ENCODE measurements at regions not wholly inside any gene's neighbourhood (a gene's known extent, or its start where the extent isn't known, plus 50 kb on each side); places are given as distances from the start of the nearest gene placed in this dataset.
"Not testable (repeated sequence)": the region's sequence is repeated elsewhere in the genome, so short reads cannot be mapped to it uniquely, and the experiment has no call there.

GRCh38 chr6:92243315-92243714, 1176.0 kb downstream of the EPHA7 start:
- H3K27me3 ChIP-seq, result no peaks in the 10 kb centered on the region
- TF ChIP-seq POLR2A (IDR thresholded peaks at IDR 0.05) (no peak), CTCF (IDR thresholded peaks at IDR 0.05) (no peak)
- 65 to 75% methylated on average over 3 of the region's 3 CpGs for WGBS, 2 donors
- DNase-seq, result no peak
- H3K4me3 ChIP-seq (replicated peaks in 1 of 3), result no peak overlapping the region
- no peaks in the 10 kb centered on the region for H3K4me1 ChIP-seq
- no peaks in the 10 kb centered on the region for H3K9me3 ChIP-seq
- intact Hi-C loops (cut with DNase I), result no loop called here
- H3K36me3 ChIP-seq, result no peaks in the 10 kb centered on the region
- no peak overlapping the region for H3K27ac ChIP-seq

GRCh38 chr6:92231171-92231701, 1188.1 kb downstream of the EPHA7 start:
- no peaks in the 10 kb centered on the region for H3K36me3 ChIP-seq
- WGBS, 2 donors, result 86 to 88% methylated on average over 1 of the region's 1 CpG
- H3K9me3 ChIP-seq, result no peaks in the 10 kb centered on the region
- no peaks in the 10 kb centered on the region for H3K27me3 ChIP-seq
- intact Hi-C loops (cut with DNase I), result no loop called here
- TF ChIP-seq CTCF (IDR thresholded peaks at IDR 0.05) (no peak), POLR2A (IDR thresholded peaks at IDR 0.05) (no peak)
- H3K4me1 ChIP-seq, result no peaks in the 10 kb centered on the region
- DNase-seq, result no peak
- H3K27ac ChIP-seq, result no peak overlapping the region
- H3K4me3 ChIP-seq (replicated peaks in 1 of 3), result no peak overlapping the region

GRCh38 chr6:92219987-92220386, 1199.4 kb downstream of the EPHA7 start:
- intact Hi-C loops (cut with DNase I); H3K27me3 ChIP-seq; H3K4me1 ChIP-seq; H3K27ac ChIP-seq; H3K4me3 ChIP-seq (replicated peaks in 1 of 3); H3K36me3 ChIP-seq; H3K9me3 ChIP-seq; DNase-seq: not testable (repeated sequence)
- WGBS, 2 donors, result 94 to 97% methylated on average over 4 of the region's 4 CpGs

- Histone ChIP-seq H3K4me1 (no peaks in the 10 kb centered on the region), H3K27ac (no peak overlapping the region), H3K9me3 (no peaks in the 10 kb centered on the region), H3K27me3 (no peaks in the 10 kb centered on the region), H3K36me3 (no peaks in the 10 kb centered on the region), H3K4me3 (replicated peaks in 1 of 3) (no peak overlapping the region)
- TF ChIP-seq POLR2A (IDR thresholded peaks at IDR 0.05), result no peak
- no peak for TF ChIP-seq CTCF (IDR thresholded peaks at IDR 0.05)
- no peak for DNase-seq
- intact Hi-C loops (cut with DNase I), result no loop called here
- WGBS, 2 donors, result 82 to 84% methylated on average over 1 of the region's 1 CpG
These were observed 1202.6 kb downstream of the EPHA7 start for GRCh38 chr6:92216717-92217116.

GRCh38 chr6:92201618-92202017, 1217.7 kb downstream of the EPHA7 start:
- Histone ChIP-seq H3K27ac (no peak overlapping the region), H3K36me3 (no peaks in the 10 kb centered on the region), H3K4me3 (replicated peaks in 1 of 3) (no peak overlapping the region), H3K27me3 (no peaks in the 10 kb centered on the region), H3K4me1 (no peaks in the 10 kb centered on the region), H3K9me3 (no peaks in the 10 kb centered on the region)
- DNase-seq, result no peak
- intact Hi-C loops (cut with DNase I), result no loop called here
- TF ChIP-seq POLR2A (IDR thresholded peaks at IDR 0.05) (no peak), CTCF (IDR thresholded peaks at IDR 0.05) (no peak)

- Histone ChIP-seq H3K36me3 (no peaks in the 10 kb centered on the region), H3K27ac (no peak overlapping the region), H3K4me3 (replicated peaks in 1 of 3) (no peak overlapping the region), H3K4me1 (no peaks in the 10 kb centered on the region), H3K9me3 (no peaks in the 10 kb centered on the region), H3K27me3 (no peaks in the 10 kb centered on the region)
- WGBS, 2 donors, result 19 to 35% methylated on average over 2 of the region's 2 CpGs
- no peak for TF ChIP-seq CTCF (IDR thresholded peaks at IDR 0.05)
- no peak for TF ChIP-seq POLR2A (IDR thresholded peaks at IDR 0.05)
- no peak for DNase-seq
- intact Hi-C loops (cut with DNase I), result no loop called here
These were observed 1223.0 kb downstream of the EPHA7 start for GRCh38 chr6:92196325-92196724.

All from thyroid gland (tissue), 4 donors.